Endothelial cell (in vitro differentiated cells): ENCODE measurements at regions not wholly inside any gene's neighbourhood (a gene's known extent, or its start where the extent isn't known, plus 50 kb on each side); places are given as distances from the start of the nearest gene placed in this dataset.
A peak's percentile ranks its signal among the peaks of the same experiment; 100 is the strongest.

Experiments used
- DNase-seq: peaks from one replicate; pipeline ENCODE4 v3.0.0; 2021; ENCODE audit warnings: low spot score
- H3K27ac Mint-ChIP-seq: one replicate; pipeline ENCODE4 v1.8.0; 2021; ENCODE audit warnings: mixed read lengths, inconsistent platforms; ENCODE audit not compliant: unreplicated experiment
- H3K27me3 Mint-ChIP-seq: one replicate; pipeline ENCODE4 v1.8.0; 2021; ENCODE audit warnings: mild to moderate bottlenecking, moderate library complexity, mixed read lengths, inconsistent platforms; ENCODE audit not compliant: unreplicated experiment
- H3K36me3 Mint-ChIP-seq: one replicate; pipeline ENCODE4 v1.8.0; 2021; ENCODE audit warnings: mild to moderate bottlenecking, low read depth, mixed read lengths, inconsistent platforms; ENCODE audit not compliant: unreplicated experiment
- H3K4me1 Mint-ChIP-seq: one replicate; pipeline ENCODE4 v1.8.0; 2021; ENCODE audit warnings: mild to moderate bottlenecking, mixed read lengths, inconsistent platforms; ENCODE audit not compliant: unreplicated experiment
- H3K4me3 Mint-ChIP-seq: one replicate; pipeline ENCODE4 v1.8.0; 2021; ENCODE audit warnings: mild to moderate bottlenecking, mixed read lengths, inconsistent platforms; ENCODE audit not compliant: unreplicated experiment
- H3K9me3 Mint-ChIP-seq: one replicate; pipeline ENCODE4 v1.8.0; 2021; ENCODE audit warnings: mixed read lengths, inconsistent platforms; ENCODE audit not compliant: unreplicated experiment
- TF ChIP-seq, protein P1 (sequence below): fragments of 200-600 bp; sonication (generic); IDR thresholded peaks from one replicate; pipeline ENCODE4 v1.5.0; 2021; ENCODE audit warnings: antibody characterized with exemption; ENCODE audit not compliant: unreplicated experiment

GRCh38 chr2:120910956-120911951 lies 175.6 kb downstream of the GLI2 start:
- no peak overlapping the region for H3K27ac Mint-ChIP-seq
- H3K4me3 Mint-ChIP-seq = no peak overlapping the region
- no peaks in the 10 kb centered on the region for H3K36me3 Mint-ChIP-seq
- no peaks in the 10 kb centered on the region for H3K9me3 Mint-ChIP-seq
- TF ChIP-seq, protein P1, sequence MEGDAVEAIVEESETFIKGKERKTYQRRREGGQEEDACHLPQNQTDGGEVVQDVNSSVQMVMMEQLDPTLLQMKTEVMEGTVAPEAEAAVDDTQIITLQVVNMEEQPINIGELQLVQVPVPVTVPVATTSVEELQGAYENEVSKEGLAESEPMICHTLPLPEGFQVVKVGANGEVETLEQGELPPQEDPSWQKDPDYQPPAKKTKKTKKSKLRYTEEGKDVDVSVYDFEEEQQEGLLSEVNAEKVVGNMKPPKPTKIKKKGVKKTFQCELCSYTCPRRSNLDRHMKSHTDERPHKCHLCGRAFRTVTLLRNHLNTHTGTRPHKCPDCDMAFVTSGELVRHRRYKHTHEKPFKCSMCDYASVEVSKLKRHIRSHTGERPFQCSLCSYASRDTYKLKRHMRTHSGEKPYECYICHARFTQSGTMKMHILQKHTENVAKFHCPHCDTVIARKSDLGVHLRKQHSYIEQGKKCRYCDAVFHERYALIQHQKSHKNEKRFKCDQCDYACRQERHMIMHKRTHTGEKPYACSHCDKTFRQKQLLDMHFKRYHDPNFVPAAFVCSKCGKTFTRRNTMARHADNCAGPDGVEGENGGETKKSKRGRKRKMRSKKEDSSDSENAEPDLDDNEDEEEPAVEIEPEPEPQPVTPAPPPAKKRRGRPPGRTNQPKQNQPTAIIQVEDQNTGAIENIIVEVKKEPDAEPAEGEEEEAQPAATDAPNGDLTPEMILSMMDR = no peak
- no peak for DNase-seq
- peaks cover 13% of the 10 kb centered on the region for H3K27me3 Mint-ChIP-seq
- H3K4me1 Mint-ChIP-seq = peaks cover 12% of the 10 kb centered on the region

DNA sequence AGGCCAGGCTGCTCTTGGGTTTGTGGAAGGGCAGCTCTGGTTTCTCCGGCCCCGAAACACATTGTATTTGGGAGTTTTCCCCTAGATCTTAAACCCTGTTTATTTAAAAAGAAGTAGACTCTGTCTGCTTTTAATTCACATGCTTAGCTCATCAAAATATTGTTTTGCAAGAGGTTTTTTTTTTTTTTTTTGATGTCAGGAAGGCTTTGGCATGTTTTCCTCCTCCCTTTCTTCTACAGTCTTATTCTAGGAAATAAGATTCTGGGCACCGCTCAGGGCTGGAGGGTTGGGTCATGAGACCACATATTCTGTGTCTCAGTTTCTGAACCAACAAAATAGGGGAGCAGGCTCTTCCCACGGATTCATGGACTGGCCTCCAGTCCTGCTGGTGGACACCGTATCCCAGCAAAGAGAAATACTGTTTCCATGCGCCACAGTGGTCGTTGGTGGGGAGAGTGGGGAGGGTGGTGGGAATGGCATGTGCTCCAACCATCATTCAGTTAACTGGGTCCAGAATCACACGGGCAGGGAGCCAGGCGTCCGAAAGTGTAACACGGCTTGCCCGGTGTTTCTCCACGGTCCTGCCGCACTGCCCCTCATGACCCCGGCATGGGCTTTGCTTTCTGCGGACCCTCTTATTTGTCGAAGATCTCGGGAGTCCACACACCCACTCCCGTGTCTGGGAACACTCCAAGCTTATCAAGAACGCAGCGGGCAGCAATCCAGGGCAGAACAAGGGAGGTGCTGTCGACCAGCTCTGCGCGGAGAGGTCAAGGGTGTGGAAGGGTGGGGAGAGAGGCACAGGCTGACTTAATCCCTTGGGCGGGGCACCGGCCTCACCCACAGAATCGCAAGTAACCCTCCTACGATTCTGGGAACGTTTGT lies 176.7 kb downstream of the GLI2 start:
- no peak for DNase-seq
- peaks cover 10% of the 10 kb centered on the region for H3K27me3 Mint-ChIP-seq
- peaks cover 12% of the 10 kb centered on the region for H3K4me1 Mint-ChIP-seq
- TF ChIP-seq, protein P1 = no peak
- no peaks in the 10 kb centered on the region for H3K9me3 Mint-ChIP-seq
- no peak overlapping the region for H3K4me3 Mint-ChIP-seq
- H3K27ac Mint-ChIP-seq = no peak overlapping the region
- H3K36me3 Mint-ChIP-seq = no peaks in the 10 kb centered on the region

DNA sequence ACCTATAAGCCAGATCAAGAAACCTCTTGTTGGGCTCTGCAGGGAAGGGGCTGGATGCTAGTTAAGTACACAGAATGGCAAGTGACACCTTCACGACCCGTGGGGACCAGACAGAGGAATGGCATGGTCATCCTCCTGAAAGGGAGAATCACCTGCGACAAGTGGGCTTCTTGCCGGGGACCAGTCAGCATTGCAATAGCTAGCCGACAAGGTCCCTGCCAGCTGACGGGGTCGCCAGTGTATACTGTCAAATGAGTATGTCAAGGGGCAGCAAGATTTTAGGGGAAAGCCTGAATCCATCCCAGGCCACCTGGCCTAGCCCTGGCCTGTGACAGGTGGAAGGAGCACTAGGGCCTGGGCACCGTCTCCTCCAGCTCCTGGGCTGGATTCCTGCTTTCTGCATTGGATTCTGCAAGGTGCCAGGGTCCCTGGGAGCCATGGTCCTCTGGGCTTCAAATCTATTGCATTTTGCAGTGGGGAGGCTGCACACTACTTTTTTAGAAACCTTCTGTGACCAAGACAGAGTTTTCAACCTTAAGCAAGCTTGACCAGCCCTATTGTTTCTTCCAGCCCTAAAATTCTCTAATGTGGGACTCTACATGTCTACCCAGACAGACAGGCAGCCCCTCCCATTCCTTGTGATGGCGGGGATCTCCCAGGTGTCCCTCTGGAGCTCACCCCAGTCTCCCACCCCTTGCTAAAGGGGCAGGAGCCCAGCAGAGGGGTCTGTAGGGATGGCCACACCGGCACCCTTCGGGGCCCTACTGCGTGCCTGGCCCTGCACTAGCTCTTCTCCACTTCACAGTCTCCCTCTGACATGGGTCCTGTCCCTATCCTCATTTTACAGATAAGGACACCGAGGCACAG lies 178.5 kb downstream of the GLI2 start:
- no peak overlapping the region for H3K27ac Mint-ChIP-seq
- no peak overlapping the region for H3K4me3 Mint-ChIP-seq
- H3K36me3 Mint-ChIP-seq = no peaks in the 10 kb centered on the region
- H3K27me3 Mint-ChIP-seq = peaks cover 11% of the 10 kb centered on the region
- DNase-seq = no peak
- H3K9me3 Mint-ChIP-seq = no peaks in the 10 kb centered on the region
- peaks cover 12% of the 10 kb centered on the region for H3K4me1 Mint-ChIP-seq
- TF ChIP-seq, protein P1 = no peak

GRCh38 chr2:120914839-120915521 lies 179.3 kb downstream of the GLI2 start:
- Mint-ChIP-seq H3K9me3 (no peaks in the 10 kb centered on the region), H3K27me3 (peaks cover 11% of the 10 kb centered on the region), H3K27ac (no peak overlapping the region), H3K36me3 (no peaks in the 10 kb centered on the region), H3K4me3 (no peak overlapping the region), H3K4me1 (peaks cover 12% of the 10 kb centered on the region)
- DNase-seq = peak; percentile 21
- TF ChIP-seq, protein P1 = no peak
